Epithelial cell of esophagus (primary cell): ENCODE measurements at regions not wholly inside any gene's neighbourhood (a gene's known extent, or its start where the extent isn't known, plus 50 kb on each side); places are given as distances from the start of the nearest gene placed in this dataset.

Experiments
- DNase-seq: peaks from one replicate; pipeline ENCODE4 v3.0.0; 2010; ENCODE audit warnings: low read depth
- H3K4me3 ChIP-seq: 2 replicates; pipeline ENCODE4 v1.5.1; 2011; ENCODE audit warnings: mild to moderate bottlenecking, low read length, control low read depth
- TF ChIP-seq, protein P1 (sequence below): IDR thresholded peaks from 2 replicates; pipeline ENCODE4 v1.5.1; 2011; ENCODE audit warnings: low read depth, mild to moderate bottlenecking, low read length, control low read depth, inconsistent platforms; ENCODE audit not compliant: insufficient read depth; ENCODE audit errors: missing control alignments

DNA sequence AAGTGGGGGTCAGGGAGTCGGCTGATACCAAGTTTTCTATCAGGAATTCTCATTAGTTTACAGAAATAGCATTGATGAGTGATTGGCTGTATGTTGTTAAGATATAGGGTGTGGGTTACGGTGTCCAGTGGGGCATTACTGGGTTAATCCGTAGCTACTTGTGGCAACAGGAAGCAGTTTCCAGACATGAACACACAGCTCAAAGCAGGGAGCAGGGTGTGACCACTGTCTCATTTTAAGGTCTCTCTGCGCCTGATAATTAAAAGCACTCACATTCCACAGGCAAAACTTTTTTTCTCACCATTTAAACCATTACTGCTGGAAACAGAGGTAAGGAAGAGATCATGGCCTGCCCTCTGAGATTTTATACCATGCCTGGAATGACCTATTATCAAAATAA is 114.9 kb downstream of the SIK1 start:
- DNase-seq, result peak; percentile 39
- TF ChIP-seq, protein P1, sequence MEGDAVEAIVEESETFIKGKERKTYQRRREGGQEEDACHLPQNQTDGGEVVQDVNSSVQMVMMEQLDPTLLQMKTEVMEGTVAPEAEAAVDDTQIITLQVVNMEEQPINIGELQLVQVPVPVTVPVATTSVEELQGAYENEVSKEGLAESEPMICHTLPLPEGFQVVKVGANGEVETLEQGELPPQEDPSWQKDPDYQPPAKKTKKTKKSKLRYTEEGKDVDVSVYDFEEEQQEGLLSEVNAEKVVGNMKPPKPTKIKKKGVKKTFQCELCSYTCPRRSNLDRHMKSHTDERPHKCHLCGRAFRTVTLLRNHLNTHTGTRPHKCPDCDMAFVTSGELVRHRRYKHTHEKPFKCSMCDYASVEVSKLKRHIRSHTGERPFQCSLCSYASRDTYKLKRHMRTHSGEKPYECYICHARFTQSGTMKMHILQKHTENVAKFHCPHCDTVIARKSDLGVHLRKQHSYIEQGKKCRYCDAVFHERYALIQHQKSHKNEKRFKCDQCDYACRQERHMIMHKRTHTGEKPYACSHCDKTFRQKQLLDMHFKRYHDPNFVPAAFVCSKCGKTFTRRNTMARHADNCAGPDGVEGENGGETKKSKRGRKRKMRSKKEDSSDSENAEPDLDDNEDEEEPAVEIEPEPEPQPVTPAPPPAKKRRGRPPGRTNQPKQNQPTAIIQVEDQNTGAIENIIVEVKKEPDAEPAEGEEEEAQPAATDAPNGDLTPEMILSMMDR, result no peak
- H3K4me3 ChIP-seq, result no peak overlapping the region

DNA sequence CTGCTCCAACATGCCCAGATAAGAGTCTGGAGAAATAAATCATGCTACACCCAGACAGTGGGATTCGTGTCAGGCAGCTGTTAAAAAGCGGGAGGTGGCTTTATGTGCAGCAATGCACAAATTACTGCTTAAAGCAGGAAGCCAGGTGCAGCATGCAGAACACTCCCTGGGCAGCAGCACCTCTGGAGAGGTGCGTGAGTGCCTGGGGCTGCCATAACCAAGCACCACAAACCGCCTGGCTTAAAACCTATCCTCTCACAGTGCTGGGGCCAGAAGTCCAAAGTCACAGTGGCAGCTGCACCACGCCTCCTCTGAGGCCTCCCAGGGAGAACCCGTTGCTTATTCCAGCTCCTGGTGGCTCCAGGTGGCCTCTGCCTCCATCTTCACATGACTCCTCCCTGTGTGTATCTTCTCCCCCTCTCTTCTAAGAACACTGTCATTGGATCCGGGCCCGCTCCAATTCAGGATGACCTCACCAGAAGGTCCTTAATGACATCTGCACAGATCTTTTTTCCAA is 115.6 kb downstream of the SIK1 start:
- peak; percentile 35 for DNase-seq
- TF ChIP-seq, protein P1, result no peak
- no peak overlapping the region for H3K4me3 ChIP-seq

DNA sequence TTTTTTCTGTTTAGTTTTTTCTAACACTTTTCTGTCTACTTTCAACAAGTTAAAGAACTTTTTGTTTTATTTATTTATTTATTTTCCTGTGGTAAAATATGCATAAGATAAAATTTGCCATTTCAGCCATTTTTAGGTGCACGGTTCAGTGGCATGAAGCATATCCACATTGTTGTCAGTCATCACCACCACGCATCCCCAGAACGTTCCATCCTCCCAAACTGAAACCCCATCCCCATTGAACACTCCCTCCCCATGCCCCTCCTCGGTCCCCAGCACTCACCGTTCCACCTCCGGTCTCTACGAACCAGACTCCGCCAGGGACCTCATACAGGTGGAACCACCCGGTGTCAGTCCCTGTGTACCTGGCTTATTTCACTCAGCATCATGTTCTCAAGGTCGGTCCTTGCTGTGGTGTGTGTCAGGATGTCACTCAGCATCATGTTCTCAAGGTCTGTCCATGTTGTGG is 118.1 kb downstream of the SIK1 start:
- TF ChIP-seq, protein P1, result no peak
- no peak for DNase-seq
- H3K4me3 ChIP-seq, result no peak overlapping the region

DNA sequence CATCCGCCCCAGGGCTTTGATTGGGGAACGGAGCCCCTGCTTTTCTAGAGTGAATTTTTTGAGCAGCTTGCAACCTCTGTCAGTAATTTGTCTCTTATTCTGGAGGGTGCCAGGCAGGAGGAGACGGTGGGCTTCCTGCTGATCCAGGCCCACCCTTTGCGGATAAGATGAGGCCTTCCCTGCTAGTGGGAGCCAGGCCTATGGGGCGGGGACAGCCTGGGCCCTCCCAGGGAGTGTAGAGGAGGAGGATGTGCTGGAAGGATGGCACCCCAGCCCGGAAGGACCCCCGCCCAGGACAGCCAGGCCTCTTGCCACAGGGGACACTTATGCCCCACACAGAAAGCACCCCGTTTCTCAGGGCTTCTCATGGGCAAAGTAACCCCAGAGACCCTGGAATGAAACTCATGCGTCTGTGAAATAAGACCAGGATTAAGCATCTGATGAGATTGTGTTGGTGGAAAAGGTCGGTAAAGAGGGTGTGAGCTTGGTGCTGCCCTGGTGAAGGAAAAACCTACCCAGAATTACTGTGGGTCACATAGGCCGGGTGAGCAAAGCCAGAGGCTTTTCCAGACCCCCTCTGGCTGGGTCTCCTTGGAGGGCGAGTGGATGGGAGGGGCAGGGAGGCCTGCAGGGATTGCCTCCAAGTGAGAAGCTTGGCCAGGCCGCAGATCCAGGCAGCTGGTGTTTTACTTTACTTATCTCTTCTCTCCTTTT is 118.7 kb downstream of the SIK1 start:
- H3K4me3 ChIP-seq, result no peak overlapping the region
- no peak for DNase-seq
- TF ChIP-seq, protein P1, result no peak

DNA sequence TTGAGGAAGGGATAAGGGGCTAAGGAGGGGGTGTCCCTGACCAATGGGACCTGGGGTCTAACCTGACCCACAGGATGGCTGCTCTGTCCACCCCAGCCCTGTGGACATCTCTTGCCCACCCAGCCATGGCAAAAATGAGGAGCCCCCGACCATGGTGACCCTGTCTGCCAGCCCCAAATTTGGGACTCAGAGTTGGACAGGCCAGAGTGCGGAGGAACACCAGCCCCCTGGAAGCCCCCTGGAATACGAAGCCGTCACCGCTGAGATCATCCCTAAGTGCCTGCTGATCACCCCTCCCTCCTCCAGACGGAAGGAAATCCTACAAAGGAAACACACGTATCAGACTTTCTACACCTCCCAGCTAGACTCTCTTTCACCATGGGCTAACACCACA is 119.3 kb downstream of the SIK1 start:
- DNase-seq, result no peak
- TF ChIP-seq, protein P1, result no peak
- no peak overlapping the region for H3K4me3 ChIP-seq

DNA sequence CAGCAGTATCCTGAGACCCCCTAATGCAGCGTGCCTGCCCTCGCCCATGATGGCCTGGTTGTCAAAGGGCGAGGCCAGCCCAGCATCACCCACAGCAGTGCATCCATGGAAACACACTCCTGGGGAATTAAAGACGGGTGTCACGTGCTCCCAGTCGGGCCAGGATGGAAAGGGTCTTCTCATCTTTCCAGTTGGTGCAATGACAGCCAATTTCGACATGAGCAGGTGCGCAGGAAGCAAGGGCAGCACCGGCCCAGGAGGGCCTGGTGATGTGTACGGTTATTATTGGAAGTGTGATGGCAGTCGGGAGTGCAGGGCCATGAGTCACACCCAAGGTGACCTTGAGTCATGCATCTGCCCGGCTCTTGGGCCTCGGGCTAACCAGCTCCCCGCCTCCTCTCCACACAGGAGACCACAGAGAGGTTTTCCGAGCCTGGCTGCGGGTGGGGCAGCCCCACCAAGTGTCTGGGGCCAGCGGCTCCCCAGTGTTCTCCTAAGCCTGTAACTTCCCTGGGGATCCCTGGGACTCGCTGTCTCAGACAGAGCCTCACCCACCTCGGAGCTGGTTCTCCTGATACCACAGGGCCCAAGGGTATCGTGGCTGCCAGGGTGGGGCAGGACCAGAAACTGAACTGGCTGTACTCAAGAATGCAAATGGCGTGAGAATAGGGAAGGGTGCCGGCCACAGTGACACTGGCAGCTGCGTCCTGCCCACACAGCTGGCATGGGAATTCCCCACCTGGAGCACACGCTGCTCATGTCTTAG is 119.8 kb downstream of the SIK1 start:
- TF ChIP-seq, protein P1, result no peak
- peak; percentile 87 for DNase-seq
- H3K4me3 ChIP-seq, result no peak overlapping the region
